ENCODE measurements at regions not wholly inside any gene's neighbourhood (a gene's known extent, or its start where the extent isn't known, plus 50 kb on each side); places are given as distances from the start of the nearest gene placed in this dataset.

- no peak for DNase-seq (ENCODE audit: low read depth)
- H3K4me3 ChIP-seq (ENCODE audit: low read depth, low read length), result no peak overlapping the region
- TF ChIP-seq CTCF (IDR thresholded peaks at IDR 0.05; ENCODE audit: insufficient read depth, low read depth, low read length, missing control alignments), result no peak
Observed at GRCh38 chr22:44616882-44617655, 84.9 kb upstream of the PRR5 start.

- TF ChIP-seq CTCF (IDR thresholded peaks at IDR 0.05; ENCODE audit: insufficient read depth, low read depth, low read length, missing control alignments), result no peak
- no peak for DNase-seq (ENCODE audit: low read depth)
Observed at GRCh38 chr22:44616461-44616860, 85.5 kb upstream of the PRR5 start.

GRCh38 chr22:44615602-44616180, 86.3 kb upstream of the PRR5 start:
- TF ChIP-seq CTCF (IDR thresholded peaks at IDR 0.05; ENCODE audit: insufficient read depth, low read depth, low read length, missing control alignments), result no peak
- no peak for DNase-seq (ENCODE audit: low read depth)
- no peak overlapping the region for H3K4me3 ChIP-seq (ENCODE audit: low read depth, low read length)

More at GRCh38 chr22:44616461-44616860, 85.5 kb upstream of the PRR5 start:
- no peak overlapping the region for H3K4me3 ChIP-seq (ENCODE audit: low read depth, low read length)

DNA sequence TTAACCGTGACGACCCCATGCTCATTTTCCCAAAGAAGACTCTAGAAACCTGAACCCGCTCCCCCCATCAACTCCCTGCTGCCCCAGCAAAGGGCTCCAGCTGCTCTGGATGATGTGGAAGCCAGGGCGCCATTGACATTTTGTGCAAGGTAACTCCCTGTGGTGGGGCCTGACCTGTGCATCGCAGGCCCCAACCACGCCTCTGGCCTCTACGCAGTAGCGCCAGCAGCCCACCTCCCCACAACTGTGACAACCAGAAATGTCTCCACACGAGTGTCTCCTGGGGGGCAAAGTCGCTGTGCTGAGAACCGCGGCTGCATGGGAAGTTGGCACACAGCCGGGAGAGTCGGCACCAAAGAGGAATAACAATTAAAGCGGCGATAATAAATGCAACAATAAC, 86.9 kb upstream of the PRR5 start:
- no peak for TF ChIP-seq CTCF (IDR thresholded peaks at IDR 0.05; ENCODE audit: insufficient read depth, low read depth, low read length, missing control alignments)
- H3K4me3 ChIP-seq (ENCODE audit: low read depth, low read length), result no peak overlapping the region
- DNase-seq (ENCODE audit: low read depth), result no peak

- no peak for DNase-seq (ENCODE audit: low read depth)
- no peak overlapping the region for H3K4me3 ChIP-seq (ENCODE audit: low read depth, low read length)
- no peak for TF ChIP-seq CTCF (IDR thresholded peaks at IDR 0.05; ENCODE audit: insufficient read depth, low read depth, low read length, missing control alignments)
Observed at GRCh38 chr22:44613196-44613595, 88.8 kb upstream of the PRR5 start.

GRCh38 chr22:44611880-44612496, 90.0 kb upstream of the PRR5 start:
- no peak for DNase-seq (ENCODE audit: low read depth)
- TF ChIP-seq CTCF (IDR thresholded peaks at IDR 0.05; ENCODE audit: insufficient read depth, low read depth, low read length, missing control alignments), result no peak

More at GRCh38 chr22:44611880-44612496, 90.0 kb upstream of the PRR5 start:
- H3K4me3 ChIP-seq (ENCODE audit: low read depth, low read length), result no peak overlapping the region

All from GM12865 (cell line).